Suprapubic skin (tissue), 4 donors: ENCODE measurements at regions not wholly inside any gene's neighbourhood (a gene's known extent, or its start where the extent isn't known, plus 50 kb on each side); places are given as distances from the start of the nearest gene placed in this dataset.

ENCODE experiments used
- CTCF ChIP-seq, 2 donors: fragments of 200-600 bp in 1 of 2; fragments of 450-650 bp in 1 of 2; sonication (generic) in 1 of 2; IDR thresholded peaks; one replicate each; pipeline ENCODE4 v1.5.1; 2016 to 2019; ENCODE audit warnings: antibody characterized with exemption in 2 of 2, mild to moderate bottlenecking in 1 of 2, moderate library complexity in 1 of 2
- POLR2A ChIP-seq, 2 donors: fragments of 450-650 bp; IDR thresholded peaks; one replicate each; pipeline ENCODE4 v1.6.1; 2017; ENCODE audit warnings: antibody characterized with exemption in 2 of 2, mild to moderate bottlenecking in 2 of 2, moderate library complexity in 2 of 2
- POLR2AphosphoS5 ChIP-seq, 3 donors: sonication (generic); formaldehyde crosslinking; IDR thresholded peaks; one replicate each; pipeline ENCODE4 v1.6.1; 2017; ENCODE audit warnings: antibody characterized with exemption in 3 of 3

GRCh38 chr2:48157150-48157549 is 157.3 kb upstream of the FOXN2 start:
- no peak for TF ChIP-seq CTCF (IDR thresholded peaks at IDR 0.05)
- TF ChIP-seq POLR2A (IDR thresholded peaks at IDR 0.05): no peak
- TF ChIP-seq POLR2AphosphoS5 (IDR thresholded peaks at IDR 0.05): no peak
